Fibroblast of mammary gland (primary cell): ENCODE measurements at regions not wholly inside any gene's neighbourhood (a gene's known extent, or its start where the extent isn't known, plus 50 kb on each side); places are given as distances from the start of the nearest gene placed in this dataset.

ENCODE experiments used
- DNase-seq: peaks from one replicate; pipeline ENCODE4 v3.0.0-alpha.2; 2010; ENCODE audit warnings: low read depth
- H3K4me3 ChIP-seq: 2 replicates; pipeline ENCODE4 v1.5.1; 2011; ENCODE audit warnings: low read depth, mild to moderate bottlenecking, low read length, moderate library complexity; ENCODE audit not compliant: control insufficient read depth
- CTCF ChIP-seq: conservative IDR thresholded peaks from 2 replicates; pipeline ENCODE4 v1.5.1; 2011; ENCODE audit warnings: low read depth, low read length, inconsistent platforms; ENCODE audit not compliant: control insufficient read depth, insufficient read depth

GRCh38 chr3:73213896-73214295 lies 152.4 kb downstream of the EBLN2 start:
- DNase-seq = peak; percentile 41
- no peak for TF ChIP-seq CTCF
- H3K4me3 ChIP-seq = no peak overlapping the region

DNA sequence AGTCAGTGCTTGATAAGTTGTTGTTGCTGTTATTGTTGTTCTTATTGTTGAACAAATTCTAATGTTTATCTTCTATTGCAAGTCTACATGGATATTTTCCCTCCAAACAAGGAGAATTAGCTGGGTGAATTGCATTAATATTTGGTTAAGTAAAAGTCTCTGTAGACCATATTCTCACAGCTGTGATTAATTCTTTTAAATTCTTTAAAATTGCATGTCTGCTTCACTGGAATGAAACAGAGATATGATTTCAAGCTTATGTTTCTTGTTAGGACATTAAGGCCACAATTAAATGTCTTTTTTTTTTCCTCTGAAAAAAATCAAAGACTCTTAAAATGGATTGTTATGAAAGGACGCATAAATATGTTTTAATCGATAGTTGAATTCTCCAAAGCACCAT lies 153.4 kb downstream of the EBLN2 start:
- DNase-seq = no peak
- TF ChIP-seq CTCF = no peak
- no peak overlapping the region for H3K4me3 ChIP-seq

GRCh38 chr3:73215281-73215680 lies 153.8 kb downstream of the EBLN2 start:
- no peak for TF ChIP-seq CTCF
- peak; percentile 38 for DNase-seq

DNA sequence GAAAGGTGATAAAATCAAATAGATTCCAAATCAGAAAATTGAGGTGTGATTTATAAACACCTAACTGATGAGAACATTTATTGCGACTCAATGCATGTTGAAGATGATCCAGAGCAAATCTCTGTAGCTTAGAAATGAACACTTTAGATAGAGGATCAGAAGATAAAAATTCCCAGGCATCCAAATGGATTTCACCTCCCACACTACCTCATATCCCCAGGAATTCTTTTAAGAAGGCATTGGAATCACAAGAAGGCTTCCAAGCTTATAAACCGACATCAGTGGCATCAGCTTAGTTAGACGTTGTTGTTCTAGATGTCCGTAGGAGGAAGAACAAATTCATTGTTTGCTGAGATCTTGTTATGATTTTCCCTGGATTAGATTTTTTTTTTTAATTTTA lies 154.4 kb downstream of the EBLN2 start:
- no peak overlapping the region for H3K4me3 ChIP-seq
- no peak for DNase-seq
- no peak for TF ChIP-seq CTCF

More at GRCh38 chr3:73215281-73215680, 153.8 kb downstream of the EBLN2 start:
- H3K4me3 ChIP-seq = no peak overlapping the region

- H3K4me3 ChIP-seq = no peak overlapping the region
- no peak for TF ChIP-seq CTCF
- DNase-seq = no peak
Measured at GRCh38 chr3:73216310-73216709, 154.9 kb downstream of the EBLN2 start.

- TF ChIP-seq CTCF = no peak
- no peak overlapping the region for H3K4me3 ChIP-seq
Measured at GRCh38 chr3:73222126-73222525, 160.7 kb downstream of the EBLN2 start.

More at GRCh38 chr3:73222126-73222525, 160.7 kb downstream of the EBLN2 start:
- DNase-seq = no peak
